ENCODE measurements at regions not wholly inside any gene's neighbourhood (a gene's known extent, or its start where the extent isn't known, plus 50 kb on each side); places are given as distances from the start of the nearest gene placed in this dataset.

GRCh38 chr10:53209944-53210611 is 437.5 kb upstream of the MBL2 start:
- H3K4me3 ChIP-seq: no peak overlapping the region
- H3K27ac ChIP-seq: no peak overlapping the region
- DNase-seq: no peak
- no peaks in the 10 kb centered on the region for H3K27me3 ChIP-seq
- 53 to 61% (median 55%) methylated on average over 8 of the region's 8 CpGs for WGBS, 4 donors
- H3K4me1 ChIP-seq: no peaks in the 10 kb centered on the region
- ATAC-seq: no peak
- TF ChIP-seq, protein P1, sequence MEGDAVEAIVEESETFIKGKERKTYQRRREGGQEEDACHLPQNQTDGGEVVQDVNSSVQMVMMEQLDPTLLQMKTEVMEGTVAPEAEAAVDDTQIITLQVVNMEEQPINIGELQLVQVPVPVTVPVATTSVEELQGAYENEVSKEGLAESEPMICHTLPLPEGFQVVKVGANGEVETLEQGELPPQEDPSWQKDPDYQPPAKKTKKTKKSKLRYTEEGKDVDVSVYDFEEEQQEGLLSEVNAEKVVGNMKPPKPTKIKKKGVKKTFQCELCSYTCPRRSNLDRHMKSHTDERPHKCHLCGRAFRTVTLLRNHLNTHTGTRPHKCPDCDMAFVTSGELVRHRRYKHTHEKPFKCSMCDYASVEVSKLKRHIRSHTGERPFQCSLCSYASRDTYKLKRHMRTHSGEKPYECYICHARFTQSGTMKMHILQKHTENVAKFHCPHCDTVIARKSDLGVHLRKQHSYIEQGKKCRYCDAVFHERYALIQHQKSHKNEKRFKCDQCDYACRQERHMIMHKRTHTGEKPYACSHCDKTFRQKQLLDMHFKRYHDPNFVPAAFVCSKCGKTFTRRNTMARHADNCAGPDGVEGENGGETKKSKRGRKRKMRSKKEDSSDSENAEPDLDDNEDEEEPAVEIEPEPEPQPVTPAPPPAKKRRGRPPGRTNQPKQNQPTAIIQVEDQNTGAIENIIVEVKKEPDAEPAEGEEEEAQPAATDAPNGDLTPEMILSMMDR (IDR thresholded peaks at IDR 0.05): peak in 8 of 12 donors; percentile 10 to 45 (median 28)
- TF ChIP-seq POLR2A (IDR thresholded peaks at IDR 0.05): no peak
- H3K36me3 ChIP-seq: no peaks in the 10 kb centered on the region
- intact Hi-C loops (cut with DNase I): no loop called here
- H3K9me3 ChIP-seq: no peaks in the 10 kb centered on the region

DNA sequence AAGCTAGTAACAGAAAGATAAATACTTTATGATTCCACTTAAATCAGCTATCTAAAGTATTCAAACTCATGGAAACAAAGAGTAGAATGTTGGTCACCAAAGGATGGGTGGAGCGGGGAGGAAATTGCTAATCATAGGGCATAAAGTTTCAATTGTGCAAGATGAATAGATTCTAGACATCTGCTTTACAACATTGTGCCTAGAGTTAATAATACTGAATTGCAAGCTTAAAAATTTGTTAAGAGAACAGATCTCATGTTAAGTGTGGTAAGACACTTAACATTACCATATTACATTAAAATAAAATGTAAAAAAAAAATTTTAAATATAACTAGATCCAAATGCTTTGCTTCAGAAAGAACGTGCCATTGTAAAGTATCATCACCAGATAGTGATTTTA is 411.1 kb upstream of the MBL2 start:
- intact Hi-C loops (cut with DNase I): no loop called here
- WGBS, 4 donors: 84 to 91% (median 86%) methylated on average over 2 of the region's 2 CpGs
- ATAC-seq (no peak), DNase-seq (no peak)
- no peaks in the 10 kb centered on the region for H3K27me3 ChIP-seq
- no peaks in the 10 kb centered on the region for H3K4me1 ChIP-seq
- TF ChIP-seq, protein P1 (IDR thresholded peaks at IDR 0.05): no peak
- TF ChIP-seq POLR2A (IDR thresholded peaks at IDR 0.05): no peak
- no peak overlapping the region for H3K4me3 ChIP-seq
- peaks cover 0 to 19% (median 3%) of the 10 kb centered on the region in 12 donors for H3K9me3 ChIP-seq
- H3K36me3 ChIP-seq: no peaks in the 10 kb centered on the region
- no peak overlapping the region for H3K27ac ChIP-seq

GRCh38 chr10:53177468-53177867 is 404.9 kb upstream of the MBL2 start:
- H3K4me1 ChIP-seq: no peaks in the 10 kb centered on the region
- no peak overlapping the region for H3K4me3 ChIP-seq
- DNase-seq (no peak), ATAC-seq (no peak)
- H3K9me3 ChIP-seq: no peaks in the 10 kb centered on the region
- TF ChIP-seq, protein P1 (IDR thresholded peaks at IDR 0.05): no peak
- no peak for TF ChIP-seq POLR2A (IDR thresholded peaks at IDR 0.05)
- H3K27ac ChIP-seq: no peak overlapping the region
- H3K27me3 ChIP-seq: no peaks in the 10 kb centered on the region
- no peaks in the 10 kb centered on the region for H3K36me3 ChIP-seq
- intact Hi-C loops (cut with DNase I): no loop called here

DNA sequence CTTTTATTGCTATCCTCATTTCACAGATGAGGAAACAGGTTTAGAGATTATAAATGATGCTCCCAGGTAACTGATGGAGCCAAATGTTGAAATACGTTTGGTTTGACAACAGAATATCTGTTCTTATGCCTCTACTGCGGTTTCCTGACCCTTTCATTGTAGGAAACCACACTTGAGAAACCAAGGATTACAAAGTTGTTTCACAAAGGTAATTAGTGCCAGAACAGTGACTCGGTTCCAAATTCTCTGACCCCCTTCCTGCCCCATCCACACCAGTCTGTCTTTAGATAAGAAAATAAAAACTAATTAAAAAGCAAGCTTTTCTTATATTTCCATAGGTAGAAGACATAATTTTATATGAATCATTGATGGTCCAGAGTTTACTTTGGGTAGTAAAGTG is 393.7 kb upstream of the MBL2 start:
- H3K36me3 ChIP-seq: no peaks in the 10 kb centered on the region
- WGBS, 4 donors: 67 to 79% (median 74%) methylated on average over 3 of the region's 3 CpGs
- no peaks in the 10 kb centered on the region for H3K4me1 ChIP-seq
- H3K27me3 ChIP-seq: no peaks in the 10 kb centered on the region
- intact Hi-C loops (cut with DNase I): no loop called here
- H3K4me3 ChIP-seq: no peak overlapping the region
- ATAC-seq (no peak), DNase-seq (no peak)
- TF ChIP-seq, protein P1 (IDR thresholded peaks at IDR 0.05): no peak
- TF ChIP-seq POLR2A (IDR thresholded peaks at IDR 0.05): no peak
- no peaks in the 10 kb centered on the region for H3K9me3 ChIP-seq
- H3K27ac ChIP-seq: no peak overlapping the region

Measured in heart left ventricle (tissue), 16 donors.